ENCODE measurements at regions not wholly inside any gene's neighbourhood (a gene's known extent, or its start where the extent isn't known, plus 50 kb on each side); places are given as distances from the start of the nearest gene placed in this dataset.
"Not testable (repeated sequence)": the region's sequence is repeated elsewhere in the genome, so short reads cannot be mapped to it uniquely, and the experiment has no call there.

- not testable (repeated sequence) for DNase-seq (ENCODE audit: low spot score)
These were observed 194.3 kb downstream of the SPATA31A6 start for GRCh38 chr9:42377530-42378417.

DNA sequence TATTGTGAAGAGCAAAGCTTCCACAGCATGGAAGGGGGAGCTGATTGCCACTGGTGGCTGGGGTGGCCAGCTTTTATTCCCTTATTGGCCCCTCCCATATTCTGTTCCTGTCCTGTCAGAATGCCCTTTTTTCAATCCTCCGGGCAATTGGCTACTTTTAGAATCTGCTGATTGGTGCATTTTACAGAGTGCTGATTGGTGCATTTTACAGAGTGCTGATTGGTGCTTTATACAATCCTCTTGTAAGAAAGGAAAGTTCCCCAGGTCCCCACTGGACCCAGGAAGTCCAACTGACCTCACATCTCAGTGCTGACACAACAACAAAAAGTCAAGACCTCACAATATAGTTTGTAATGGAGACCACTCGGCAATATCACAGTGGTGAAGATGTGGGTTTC is 195.0 kb downstream of the SPATA31A6 start:
- no peak for DNase-seq (ENCODE audit: low spot score)

- not testable (repeated sequence) for DNase-seq (ENCODE audit: low spot score)
These were observed 196.1 kb downstream of the SPATA31A6 start for GRCh38 chr9:42379602-42380001.

GRCh38 chr9:42384585-42384984 is 201.1 kb downstream of the SPATA31A6 start:
- DNase-seq (ENCODE audit: low spot score), result not testable (repeated sequence)

- DNase-seq (ENCODE audit: low spot score), result not testable (repeated sequence)
These were observed 202.2 kb downstream of the SPATA31A6 start for GRCh38 chr9:42385574-42386120.

DNA sequence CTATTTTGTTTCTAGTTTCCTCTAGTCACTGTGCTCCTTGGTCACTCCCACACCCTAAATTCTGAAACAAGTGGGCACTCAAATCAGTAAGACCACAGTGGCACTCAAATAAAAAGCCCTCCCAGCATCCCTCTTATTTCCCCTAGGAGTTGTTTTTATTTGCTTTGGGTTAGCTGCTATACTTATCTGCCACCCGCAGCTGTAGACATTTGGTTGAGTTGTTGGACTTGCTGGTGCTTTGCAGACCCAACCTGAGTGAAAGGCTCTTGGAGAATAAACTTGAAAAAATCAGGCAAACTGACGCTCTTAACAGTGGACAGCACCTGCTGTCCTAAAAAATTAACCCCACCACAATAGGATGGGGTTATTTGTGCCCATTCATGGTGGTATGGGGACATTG is 203.0 kb downstream of the SPATA31A6 start:
- DNase-seq (ENCODE audit: low spot score), result no peak

DNA sequence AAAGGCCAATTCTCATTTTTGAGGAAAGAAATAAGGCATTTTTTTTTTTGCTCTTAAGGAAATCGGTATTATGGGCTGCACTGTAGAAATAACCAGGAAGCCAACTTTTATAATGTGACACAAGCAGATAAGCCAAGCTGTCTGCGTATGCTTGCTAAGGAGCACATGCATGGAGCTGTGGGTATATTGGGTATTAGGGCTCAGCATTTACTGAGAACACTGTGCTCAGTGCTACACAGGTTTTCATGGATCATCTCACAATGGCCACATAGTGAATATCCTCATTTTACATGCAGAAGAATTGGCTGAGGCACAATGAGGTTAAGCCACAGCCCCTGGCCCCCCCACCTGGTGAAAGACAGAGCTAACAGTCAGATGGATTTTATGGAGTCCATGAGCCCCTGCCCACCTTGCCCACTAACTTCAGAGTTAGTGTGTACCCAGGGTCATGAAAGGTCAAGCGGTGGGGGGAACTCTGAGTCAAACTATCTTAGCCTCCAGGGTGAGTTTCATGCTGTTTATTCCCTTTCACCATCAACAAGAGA is 204.8 kb downstream of the SPATA31A6 start:
- no peak for DNase-seq (ENCODE audit: low spot score)

- DNase-seq (ENCODE audit: low spot score), result no peak
These were observed 205.4 kb downstream of the SPATA31A6 start for GRCh38 chr9:42388846-42389245.

DNA sequence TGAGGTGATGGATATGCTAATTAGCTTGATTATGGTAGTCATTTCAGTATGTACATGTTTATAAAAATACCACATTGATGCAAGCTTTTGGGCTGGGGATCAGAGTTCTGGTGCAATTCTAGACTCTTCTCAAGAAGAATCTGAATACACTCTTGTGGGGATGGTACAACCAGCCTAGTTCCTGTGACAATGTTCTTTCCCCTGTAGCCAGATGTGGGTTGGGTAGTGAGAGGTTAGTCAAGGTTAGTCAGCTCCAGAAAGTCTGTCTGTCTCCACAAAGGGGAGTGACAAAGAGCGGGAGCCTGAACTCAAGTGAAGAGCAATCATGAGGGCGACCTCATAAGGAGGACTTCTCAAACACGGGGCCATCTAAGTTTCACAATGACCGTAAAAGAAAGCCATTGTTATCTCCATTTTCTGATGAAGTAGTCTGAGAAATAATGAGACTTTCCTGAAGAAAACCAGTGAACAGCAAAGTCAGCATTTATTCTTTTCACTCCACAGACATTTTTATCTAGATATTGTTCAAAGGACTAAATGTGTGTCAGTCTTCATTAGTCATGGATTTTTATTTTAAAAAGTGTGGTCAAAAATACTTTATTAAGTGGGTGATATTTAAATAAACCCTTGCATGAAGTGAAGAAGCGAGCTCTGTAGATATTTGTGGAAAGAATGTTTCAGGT is 209.5 kb downstream of the SPATA31A6 start:
- not testable (repeated sequence) for DNase-seq (ENCODE audit: low spot score)

DNA sequence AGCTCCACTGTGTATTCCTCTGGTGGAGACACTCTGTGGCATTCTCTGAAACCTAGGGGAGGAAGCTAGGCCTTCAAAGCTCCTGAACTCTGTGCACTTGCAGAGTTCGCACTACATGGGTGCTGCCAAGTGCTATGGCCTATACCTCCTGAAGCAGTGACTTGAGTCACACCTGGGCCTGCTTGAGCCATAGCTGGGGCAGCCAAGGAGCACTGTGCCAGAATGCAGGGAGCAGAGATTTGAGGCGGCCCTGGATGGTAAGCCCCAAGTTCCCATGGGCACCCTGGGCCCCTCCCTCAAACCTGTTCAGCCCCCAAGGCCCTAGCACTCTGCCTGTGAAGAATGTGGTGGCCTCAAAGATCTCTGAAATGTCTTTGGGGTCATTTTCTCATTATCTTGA is 212.9 kb downstream of the SPATA31A6 start:
- DNase-seq (ENCODE audit: low spot score), result no peak

DNA sequence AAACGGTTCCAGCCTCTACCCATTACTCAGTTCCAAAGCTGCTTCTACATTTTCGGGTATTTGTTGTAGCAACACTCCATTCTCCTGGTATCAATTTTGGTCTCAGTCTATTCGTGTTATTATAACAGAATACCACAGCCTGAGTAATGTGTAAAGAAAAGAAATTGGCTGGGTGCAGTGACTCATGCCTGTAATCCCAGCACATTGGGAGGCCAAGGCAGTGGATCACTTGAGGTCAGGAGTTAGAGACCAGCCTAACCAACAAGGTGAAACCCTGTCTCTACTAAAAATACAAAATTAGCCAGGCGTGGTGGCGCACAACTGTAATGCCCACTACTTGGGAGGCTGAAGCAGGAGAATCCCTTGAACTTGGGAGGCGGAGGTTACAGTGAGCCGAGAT is 213.9 kb downstream of the SPATA31A6 start:
- DNase-seq (ENCODE audit: low spot score), result peak; percentile 79

GRCh38 chr9:42402919-42403318 is 219.5 kb downstream of the SPATA31A6 start:
- DNase-seq (ENCODE audit: low spot score), result not testable (repeated sequence)

DNA sequence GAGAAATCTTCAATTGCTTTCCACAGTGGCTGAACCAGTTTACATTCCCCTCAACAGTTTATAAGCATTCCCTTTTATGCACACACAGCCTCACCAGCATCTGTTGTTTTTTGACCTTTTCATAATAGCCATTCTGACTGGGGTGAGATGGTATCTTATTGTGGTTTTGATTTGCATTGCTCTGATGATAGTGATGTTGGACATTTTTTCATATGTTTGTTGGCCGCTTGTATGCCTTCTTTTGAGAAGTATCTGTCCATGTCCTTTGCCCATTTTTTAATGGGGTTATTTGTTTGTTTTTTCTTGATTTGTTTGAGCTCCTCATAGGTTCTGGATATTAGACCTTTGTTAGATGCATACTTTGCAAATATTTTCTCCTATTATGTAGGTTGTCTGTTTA is 226.1 kb downstream of the SPATA31A6 start:
- DNase-seq (ENCODE audit: low spot score), result not testable (repeated sequence)

- DNase-seq (ENCODE audit: low spot score), result not testable (repeated sequence)
These were observed 228.9 kb downstream of the SPATA31A6 start for GRCh38 chr9:42412354-42412753.

- DNase-seq (ENCODE audit: low spot score), result not testable (repeated sequence)
These were observed 231.4 kb downstream of the SPATA31A6 start for GRCh38 chr9:42414865-42415264.

- DNase-seq (ENCODE audit: low spot score), result not testable (repeated sequence)
These were observed 236.2 kb downstream of the SPATA31A6 start for GRCh38 chr9:42419652-42420051.

GRCh38 chr9:42420324-42420723 is 236.9 kb downstream of the SPATA31A6 start:
- not testable (repeated sequence) for DNase-seq (ENCODE audit: low spot score)

- DNase-seq (ENCODE audit: low spot score), result not testable (repeated sequence)
These were observed 238.2 kb downstream of the SPATA31A6 start for GRCh38 chr9:42421630-42422029.

GRCh38 chr9:42430674-42431615 is 247.5 kb downstream of the SPATA31A6 start:
- DNase-seq (ENCODE audit: low spot score), result peak; percentile 98

DNA sequence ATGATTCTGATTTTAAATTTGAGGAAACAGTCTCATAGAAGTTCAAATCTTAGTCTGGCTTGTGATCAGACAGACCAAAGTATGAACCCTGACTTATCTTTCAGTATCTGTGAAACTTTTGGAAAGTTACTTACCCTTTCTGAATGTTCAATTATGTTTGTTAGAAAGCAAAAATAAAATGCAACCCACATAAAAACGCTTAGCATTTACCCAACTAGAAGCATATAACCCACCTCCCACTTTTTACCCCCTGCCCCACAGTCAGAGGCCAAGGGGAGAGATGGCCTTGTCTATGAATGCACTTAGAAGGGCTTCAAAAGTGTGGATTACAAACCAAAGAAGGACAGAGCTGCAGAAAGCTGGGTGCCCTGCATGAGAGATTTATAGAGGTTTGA is 248.2 kb downstream of the SPATA31A6 start:
- not testable (repeated sequence) for DNase-seq (ENCODE audit: low spot score)
